ENCODE measurements at regions not wholly inside any gene's neighbourhood (a gene's known extent, or its start where the extent isn't known, plus 50 kb on each side); places are given as distances from the start of the nearest gene placed in this dataset.

DNA sequence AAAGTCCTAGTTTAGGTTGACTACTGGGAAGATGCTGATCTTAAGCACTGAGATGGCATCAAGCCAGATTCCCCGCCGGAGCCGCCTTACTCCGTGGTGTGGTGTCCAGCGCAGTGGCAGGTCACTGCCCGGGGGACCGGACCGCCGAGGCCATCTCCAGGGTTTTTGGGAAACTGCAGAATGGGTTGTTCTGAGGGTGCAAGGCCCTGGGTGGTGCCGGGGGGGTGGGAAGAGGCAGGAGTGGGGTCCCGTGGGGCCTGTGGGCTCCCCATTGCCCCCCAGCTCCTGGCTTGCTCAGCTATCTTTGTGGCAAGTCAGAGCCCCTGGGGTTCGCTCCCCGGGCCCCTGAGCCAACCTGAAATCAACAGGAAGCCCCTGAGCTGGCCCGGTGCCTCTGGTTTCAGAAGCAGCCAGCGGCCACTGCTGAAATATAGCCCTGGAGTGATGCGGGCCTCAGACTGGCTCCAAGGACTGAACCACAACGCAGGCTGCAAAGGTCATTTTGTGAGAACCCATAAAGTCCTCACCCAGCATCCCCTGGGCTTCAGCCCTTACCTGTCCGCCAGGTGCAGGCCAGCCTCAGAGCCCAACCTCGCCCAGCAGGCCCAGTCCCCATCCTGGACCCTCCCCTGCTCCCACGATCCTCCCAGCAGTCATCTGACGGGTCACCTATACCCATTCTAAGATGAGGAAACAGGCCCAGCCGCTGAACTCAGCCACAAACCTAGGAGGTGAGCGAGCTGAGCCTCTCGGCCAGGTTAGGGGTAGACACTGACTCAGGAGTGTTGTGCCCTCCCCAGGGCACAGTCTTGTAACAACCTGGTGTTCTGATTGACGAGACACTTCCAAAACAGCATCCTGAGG lies 102.7 kb downstream of the PDGFA start:
- TF ChIP-seq CTCF (IDR thresholded peaks at IDR 0.05; ENCODE audit: insufficient read depth, low read length) (no peak), GABPA (IDR thresholded peaks at IDR 0.05; ENCODE audit: low read depth) (no peak)

Measured in HL-60 (cell line).